OCI-LY3 (cell line): ENCODE measurements at regions not wholly inside any gene's neighbourhood (a gene's known extent, or its start where the extent isn't known, plus 50 kb on each side); places are given as distances from the start of the nearest gene placed in this dataset.

Source experiments
- CTCF ChIP-seq: fragments of 200-600, 300-600 bp; sonication (generic); IDR thresholded peaks from 2 replicates; pipeline ENCODE4 v1.5.1; 2014; ENCODE audit warnings: antibody characterized with exemption, low read length, low read depth
- EZH2phosphoT487 ChIP-seq: fragments of 200-600 bp; shearing (Covaris generic); IDR thresholded peaks from 2 replicates; pipeline ENCODE4 v1.6.1; 2018; ENCODE audit warnings: antibody characterized with exemption, mixed run types, low read depth

GRCh38 chr1:196007763-196008162, 600.5 kb downstream of the KCNT2 start:
- TF ChIP-seq CTCF = no peak
- TF ChIP-seq EZH2phosphoT487 = no peak
